ENCODE measurements at regions not wholly inside any gene's neighbourhood (a gene's known extent, or its start where the extent isn't known, plus 50 kb on each side); places are given as distances from the start of the nearest gene placed in this dataset.

DNA sequence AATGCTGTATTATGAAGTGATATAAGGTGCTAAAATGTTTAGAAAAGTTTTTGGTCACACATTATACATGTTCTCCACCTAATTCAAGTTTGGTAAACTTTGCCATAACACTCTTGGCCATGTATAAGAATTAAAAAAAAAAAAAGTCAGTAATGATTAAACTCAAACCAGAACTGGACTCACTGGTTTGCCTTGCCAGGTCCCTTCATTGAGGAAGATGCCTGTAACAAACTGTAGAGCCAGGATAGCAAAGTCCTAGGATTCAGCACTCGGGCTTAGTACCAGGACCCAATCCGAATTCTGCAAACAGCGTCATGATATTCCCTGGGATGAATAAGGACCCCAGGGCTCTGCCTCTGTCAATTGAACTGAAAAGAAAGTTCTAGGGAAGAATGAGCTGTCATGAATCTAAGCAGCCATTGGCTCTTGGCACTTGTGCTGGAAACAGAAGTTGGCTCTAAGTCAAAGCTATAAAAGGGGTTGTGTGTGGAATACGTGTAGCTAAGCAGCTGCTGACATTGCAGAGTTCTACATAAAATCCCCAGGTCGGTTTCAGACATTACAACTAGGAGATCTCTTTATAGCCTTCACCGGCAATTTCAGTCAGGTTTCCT lies 216.9 kb downstream of the C7orf25 start:
- no peak overlapping the region for H3K9ac ChIP-seq (ENCODE audit: low read length)
- no peaks in the 10 kb centered on the region for H4K20me1 ChIP-seq (ENCODE audit: low read depth, low read length)
- no peaks in the 10 kb centered on the region for H3K9me3 ChIP-seq (ENCODE audit: insufficient read depth, low read length)
- H3K27me3 ChIP-seq (ENCODE audit: low read length), result no peaks in the 10 kb centered on the region
- H2AFZ ChIP-seq (ENCODE audit: low read depth, low read length, severe bottlenecking), result no peak overlapping the region
- H3K79me2 ChIP-seq (ENCODE audit: insufficient read depth, low read length), result no peaks in the 10 kb centered on the region
- no peaks in the 10 kb centered on the region for H3K36me3 ChIP-seq (ENCODE audit: low read length)
- H3K4me3 ChIP-seq (ENCODE audit: insufficient read depth, low read length, poor library complexity, severe bottlenecking), result no peak overlapping the region
- H3K9me2 ChIP-seq (replicated peaks; ENCODE audit: insufficient read depth, low read length), result no peaks in the 10 kb centered on the region
- TF ChIP-seq EZH2phosphoT487 (conservative IDR thresholded peaks at IDR 0.05; ENCODE audit: low read length) (no peak), CTCF (IDR thresholded peaks at IDR 0.05; ENCODE audit: insufficient read depth, low read length, poor library complexity, severe bottlenecking) (no peak)
- no peak overlapping the region for H3K27ac ChIP-seq (ENCODE audit: low read depth, low read length)
- no peaks in the 10 kb centered on the region for H3F3A ChIP-seq (ENCODE audit: insufficient read depth)
- H3K4me2 ChIP-seq (ENCODE audit: low read depth, low read length, poor library complexity, severe bottlenecking), result no peak overlapping the region

GRCh38 chr7:42693722-42694121 lies 218.1 kb downstream of the C7orf25 start:
- no peaks in the 10 kb centered on the region for H4K20me1 ChIP-seq (ENCODE audit: low read depth, low read length)
- H3K4me2 ChIP-seq (ENCODE audit: low read depth, low read length, poor library complexity, severe bottlenecking), result no peak overlapping the region
- H3K4me3 ChIP-seq (ENCODE audit: insufficient read depth, low read length, poor library complexity, severe bottlenecking), result no peak overlapping the region
- H3F3A ChIP-seq (ENCODE audit: insufficient read depth), result no peaks in the 10 kb centered on the region
- TF ChIP-seq CTCF (IDR thresholded peaks at IDR 0.05; ENCODE audit: insufficient read depth, low read length, poor library complexity, severe bottlenecking) (no peak), EZH2phosphoT487 (conservative IDR thresholded peaks at IDR 0.05; ENCODE audit: low read length) (no peak)
- H3K27me3 ChIP-seq (ENCODE audit: low read length), result no peaks in the 10 kb centered on the region
- H3K9me2 ChIP-seq (replicated peaks; ENCODE audit: insufficient read depth, low read length), result no peaks in the 10 kb centered on the region
- H3K9me3 ChIP-seq (ENCODE audit: insufficient read depth, low read length), result no peaks in the 10 kb centered on the region
- no peak overlapping the region for H3K27ac ChIP-seq (ENCODE audit: low read depth, low read length)
- H3K79me2 ChIP-seq (ENCODE audit: insufficient read depth, low read length), result no peaks in the 10 kb centered on the region
- no peak overlapping the region for H3K9ac ChIP-seq (ENCODE audit: low read length)
- H3K36me3 ChIP-seq (ENCODE audit: low read length), result no peaks in the 10 kb centered on the region
- H2AFZ ChIP-seq (ENCODE audit: low read depth, low read length, severe bottlenecking), result no peak overlapping the region

GRCh38 chr7:42692621-42693020 lies 219.2 kb downstream of the C7orf25 start:
- Histone ChIP-seq H3K4me3 (ENCODE audit: insufficient read depth, low read length, poor library complexity, severe bottlenecking) (no peak overlapping the region), H3K79me2 (ENCODE audit: insufficient read depth, low read length) (no peaks in the 10 kb centered on the region), H3K9me3 (ENCODE audit: insufficient read depth, low read length) (no peaks in the 10 kb centered on the region), H3K9ac (ENCODE audit: low read length) (no peak overlapping the region), H4K20me1 (ENCODE audit: low read depth, low read length) (no peaks in the 10 kb centered on the region), H3K4me2 (ENCODE audit: low read depth, low read length, poor library complexity, severe bottlenecking) (no peak overlapping the region), H3K36me3 (ENCODE audit: low read length) (no peaks in the 10 kb centered on the region), H3F3A (ENCODE audit: insufficient read depth) (no peaks in the 10 kb centered on the region), H2AFZ (ENCODE audit: low read depth, low read length, severe bottlenecking) (no peak overlapping the region), H3K27me3 (ENCODE audit: low read length) (no peaks in the 10 kb centered on the region), H3K27ac (ENCODE audit: low read depth, low read length) (no peak overlapping the region), H3K9me2 (replicated peaks; ENCODE audit: insufficient read depth, low read length) (no peaks in the 10 kb centered on the region)
- TF ChIP-seq CTCF (IDR thresholded peaks at IDR 0.05; ENCODE audit: insufficient read depth, low read length, poor library complexity, severe bottlenecking) (no peak), EZH2phosphoT487 (conservative IDR thresholded peaks at IDR 0.05; ENCODE audit: low read length) (no peak)

All from SU-DHL-6 (cell line).